SU-DHL-6 (cell line): ENCODE measurements at regions not wholly inside any gene's neighbourhood (a gene's known extent, or its start where the extent isn't known, plus 50 kb on each side); places are given as distances from the start of the nearest gene placed in this dataset.

Source experiments
- H2AFZ ChIP-seq: fragments of 200-600 bp; sonication (generic); 2 replicates; pipeline ENCODE4 v1.6.1; 2014; ENCODE audit warnings: low read depth, mild to moderate bottlenecking, moderate library complexity, mixed read lengths, antibody characterized with exemption, low read length; ENCODE audit not compliant: severe bottlenecking
- H3F3A ChIP-seq: fragments of 200-600 bp; shearing (Covaris generic); 2 replicates; pipeline ENCODE4 v1.6.0; 2016; ENCODE audit warnings: antibody characterized with exemption, mild to moderate bottlenecking; ENCODE audit not compliant: insufficient read depth
- H3K27ac ChIP-seq: fragments of 200-600 bp; sonication (generic); 2 replicates; pipeline ENCODE4 v1.5.1; 2016; ENCODE audit warnings: low read depth, mild to moderate bottlenecking, low read length, moderate library complexity, mixed read lengths
- H3K27me3 ChIP-seq: fragments of 200-600 bp; sonication (generic), shearing (Covaris generic); 2 replicates; pipeline ENCODE4 v1.6.0; 2014; ENCODE audit warnings: mild to moderate bottlenecking, low read length
- H3K36me3 ChIP-seq: fragments of 200-600 bp; sonication (generic); 2 replicates; pipeline ENCODE4 v1.6.1; 2014; ENCODE audit warnings: mild to moderate bottlenecking, low read length, mixed read lengths
- H3K4me2 ChIP-seq: fragments of 300-600, 200-600 bp; shearing (Covaris generic), sonication (generic); 2 replicates; pipeline ENCODE4 v1.6.0; 2014; ENCODE audit warnings: low read length, low read depth, mild to moderate bottlenecking; ENCODE audit not compliant: poor library complexity, severe bottlenecking
- H3K4me3 ChIP-seq: fragments of 200-600 bp; sonication (generic); 2 replicates; pipeline ENCODE4 v1.5.1; 2014; ENCODE audit warnings: antibody characterized with exemption, low read length, mild to moderate bottlenecking, mixed read lengths; ENCODE audit not compliant: insufficient read depth, poor library complexity, severe bottlenecking
- H3K79me2 ChIP-seq: fragments of 200-600 bp; sonication (generic); 2 replicates; pipeline ENCODE4 v1.6.1; 2014; ENCODE audit warnings: mild to moderate bottlenecking, low read length, moderate library complexity; ENCODE audit not compliant: insufficient read depth
- H3K9ac ChIP-seq: fragments of 200-600 bp; sonication (generic); 2 replicates; pipeline ENCODE4 v1.7.0; 2014; ENCODE audit warnings: mild to moderate bottlenecking, low read length
- H3K9me2 ChIP-seq: fragments of 200-600 bp; sonication (generic); replicated peaks from 2 replicates; pipeline ENCODE4 v1.6.1; 2014; ENCODE audit warnings: low read length; ENCODE audit not compliant: insufficient read depth
- H3K9me3 ChIP-seq: fragments of 200-600 bp; sonication (generic); 2 replicates; pipeline ENCODE4 v1.6.1; 2014; ENCODE audit warnings: low read length, mixed read lengths; ENCODE audit not compliant: insufficient read depth
- H4K20me1 ChIP-seq: fragments of 200-600 bp; sonication (generic); 2 replicates; pipeline ENCODE4 v1.6.1; 2014; ENCODE audit warnings: low read depth, mild to moderate bottlenecking, antibody characterized with exemption, low read length, moderate library complexity, mixed read lengths
- CTCF ChIP-seq: fragments of 200-600 bp; sonication (generic); IDR thresholded peaks from one replicate; pipeline ENCODE4 v1.5.1; 2017; ENCODE audit warnings: antibody characterized with exemption, mild to moderate bottlenecking, low read length, moderate library complexity; ENCODE audit not compliant: insufficient read depth, poor library complexity, severe bottlenecking
- EZH2phosphoT487 ChIP-seq: fragments of 200-600 bp; sonication (generic), shearing (Covaris generic); conservative IDR thresholded peaks from 2 replicates; pipeline ENCODE4 v1.6.1; 2018; ENCODE audit warnings: mild to moderate bottlenecking, antibody characterized with exemption, low read length, moderate library complexity, mixed read lengths

- no peak for TF ChIP-seq EZH2phosphoT487
Observed at GRCh38 chrX:5695971-5696370, 532.7 kb downstream of the NLGN4X start.

DNA sequence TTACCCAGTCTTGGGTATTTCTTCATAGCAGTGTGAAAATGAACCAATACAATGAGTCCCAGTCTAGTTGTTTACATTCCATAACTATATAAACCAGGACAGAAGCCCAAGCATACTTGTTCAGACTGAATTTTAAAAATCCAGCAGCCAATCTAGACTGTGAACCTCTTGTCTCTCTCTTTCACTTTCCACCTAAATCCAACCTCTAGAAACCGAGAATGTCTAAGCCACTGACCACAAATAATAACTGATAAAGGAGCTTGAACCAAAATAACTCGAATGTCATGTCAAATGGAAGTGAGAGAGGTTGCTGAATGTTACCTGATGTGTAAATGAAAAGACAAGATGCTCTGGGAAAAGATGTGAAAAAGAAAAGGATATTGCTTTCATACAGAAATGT is 544.7 kb downstream of the NLGN4X start:
- no peaks in the 10 kb centered on the region for H3K9me2 ChIP-seq
- no peaks in the 10 kb centered on the region for H3K9me3 ChIP-seq
- no peaks in the 10 kb centered on the region for H3F3A ChIP-seq
- TF ChIP-seq CTCF (no peak), EZH2phosphoT487 (no peak)
- H3K4me3 ChIP-seq, result no peak overlapping the region
- H3K4me2 ChIP-seq, result no peak overlapping the region
- no peaks in the 10 kb centered on the region for H4K20me1 ChIP-seq
- H2AFZ ChIP-seq, result no peak overlapping the region
- no peaks in the 10 kb centered on the region for H3K27me3 ChIP-seq
- H3K79me2 ChIP-seq, result no peaks in the 10 kb centered on the region
- H3K36me3 ChIP-seq, result no peaks in the 10 kb centered on the region
- H3K27ac ChIP-seq, result no peak overlapping the region
- H3K9ac ChIP-seq, result no peak overlapping the region

More at GRCh38 chrX:5695971-5696370, 532.7 kb downstream of the NLGN4X start:
- no peaks in the 10 kb centered on the region for H3F3A ChIP-seq
- H2AFZ ChIP-seq, result no peak overlapping the region
- H4K20me1 ChIP-seq, result no peaks in the 10 kb centered on the region
- no peaks in the 10 kb centered on the region for H3K9me3 ChIP-seq
- H3K9ac ChIP-seq, result no peak overlapping the region
- H3K27me3 ChIP-seq, result no peaks in the 10 kb centered on the region
- H3K4me2 ChIP-seq, result no peak overlapping the region
- no peak overlapping the region for H3K27ac ChIP-seq
- no peaks in the 10 kb centered on the region for H3K9me2 ChIP-seq
- H3K4me3 ChIP-seq, result no peak overlapping the region
- no peaks in the 10 kb centered on the region for H3K36me3 ChIP-seq
- no peaks in the 10 kb centered on the region for H3K79me2 ChIP-seq

GRCh38 chrX:5681159-5681558 is 547.5 kb downstream of the NLGN4X start:
- Histone ChIP-seq H3K27ac (no peak overlapping the region), H3K4me2 (no peak overlapping the region), H3K79me2 (no peaks in the 10 kb centered on the region), H3K9ac (no peak overlapping the region), H4K20me1 (no peaks in the 10 kb centered on the region), H3K9me2 (no peaks in the 10 kb centered on the region), H3K9me3 (no peaks in the 10 kb centered on the region), H3K36me3 (no peaks in the 10 kb centered on the region), H2AFZ (no peak overlapping the region), H3K27me3 (no peaks in the 10 kb centered on the region), H3F3A (no peaks in the 10 kb centered on the region), H3K4me3 (no peak overlapping the region)
- TF ChIP-seq EZH2phosphoT487 (no peak), CTCF (no peak)

DNA sequence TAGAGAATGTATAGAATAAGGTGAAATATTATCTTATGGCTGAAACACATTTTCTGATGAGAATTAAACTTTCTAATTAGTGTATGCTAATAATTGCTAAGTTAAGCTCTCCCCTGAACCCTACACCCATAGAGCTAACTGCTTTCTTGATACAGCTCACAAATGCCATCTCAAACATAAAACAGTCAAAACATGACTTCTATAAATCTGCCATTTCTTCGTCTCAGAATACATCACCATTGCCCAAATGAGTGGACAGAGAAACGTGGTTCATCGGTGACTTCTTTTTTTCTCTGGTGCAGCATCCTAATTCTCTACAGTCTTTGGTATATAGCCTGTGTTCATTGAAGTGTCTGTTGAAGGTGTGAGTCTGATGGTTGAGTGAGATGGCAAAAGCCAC is 554.6 kb downstream of the NLGN4X start:
- Histone ChIP-seq H3K27ac (no peak overlapping the region), H3F3A (no peaks in the 10 kb centered on the region), H3K27me3 (no peaks in the 10 kb centered on the region), H3K9ac (no peak overlapping the region), H3K9me3 (no peaks in the 10 kb centered on the region), H4K20me1 (no peaks in the 10 kb centered on the region), H3K9me2 (no peaks in the 10 kb centered on the region), H3K36me3 (no peaks in the 10 kb centered on the region), H3K79me2 (no peaks in the 10 kb centered on the region), H3K4me2 (no peak overlapping the region), H3K4me3 (no peak overlapping the region), H2AFZ (no peak overlapping the region)
- no peak for TF ChIP-seq CTCF
- no peak for TF ChIP-seq EZH2phosphoT487
